OCI-LY3 (cell line): ENCODE measurements at regions not wholly inside any gene's neighbourhood (a gene's known extent, or its start where the extent isn't known, plus 50 kb on each side); places are given as distances from the start of the nearest gene placed in this dataset.

ENCODE experiments used
- CTCF ChIP-seq: fragments of 200-600, 300-600 bp; sonication (generic); IDR thresholded peaks from 2 replicates; pipeline ENCODE4 v1.5.1; 2014; ENCODE audit warnings: antibody characterized with exemption, low read length, low read depth
- EZH2phosphoT487 ChIP-seq: fragments of 200-600 bp; shearing (Covaris generic); IDR thresholded peaks from 2 replicates; pipeline ENCODE4 v1.6.1; 2018; ENCODE audit warnings: antibody characterized with exemption, mixed run types, low read depth

GRCh38 chr18:39806525-39806924 is 2148.5 kb upstream of the PIK3C3 start:
- no peak for TF ChIP-seq CTCF
- no peak for TF ChIP-seq EZH2phosphoT487
